ENCODE measurements at regions not wholly inside any gene's neighbourhood (a gene's known extent, or its start where the extent isn't known, plus 50 kb on each side); places are given as distances from the start of the nearest gene placed in this dataset.

DNA sequence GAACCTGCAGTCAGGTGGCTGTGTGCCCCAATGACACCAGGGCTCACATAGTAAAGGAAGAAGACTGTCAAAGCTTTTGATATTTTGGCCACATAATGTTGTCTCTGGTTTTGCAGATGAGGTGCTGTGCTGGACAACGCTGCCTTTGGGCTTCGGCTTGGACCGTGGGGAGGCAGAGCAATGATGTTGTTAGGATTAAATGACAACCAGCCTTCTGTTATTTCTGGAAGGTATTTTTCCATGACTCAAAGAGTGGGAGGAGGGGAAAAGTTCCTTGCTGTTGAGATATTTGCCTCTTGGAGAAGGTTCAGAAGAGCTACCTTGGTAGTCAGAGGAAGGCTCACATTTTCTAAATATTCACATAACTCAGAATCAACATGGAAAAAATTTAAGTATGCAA, 187.3 kb upstream of the GALNT2 start:
- no peak for TF ChIP-seq CTCF (IDR thresholded peaks at IDR 0.05)
- TF ChIP-seq POLR2A (IDR thresholded peaks at IDR 0.05), result no peak

Measured in uterus (tissue), 2 donors.